Duodenal mucosa (tissue), 2 donors: ENCODE measurements at regions not wholly inside any gene's neighbourhood (a gene's known extent, or its start where the extent isn't known, plus 50 kb on each side); places are given as distances from the start of the nearest gene placed in this dataset.

Experiments used
- H3K27ac ChIP-seq: one replicate; pipeline ENCODE4 v1.7.0; 2013; ENCODE audit warnings: low read depth, low read length
- H3K27me3 ChIP-seq, 2 donors: one replicate each; pipeline ENCODE4 v1.7.0; 2013; ENCODE audit warnings: low read length in 2 of 2, control low read depth in 1 of 2; ENCODE audit not compliant: insufficient read depth in 2 of 2, control insufficient read depth in 1 of 2
- H3K36me3 ChIP-seq, 2 donors: one replicate each; pipeline ENCODE4 v1.7.0; 2013; ENCODE audit warnings: low read length in 2 of 2, control low read depth in 1 of 2; ENCODE audit not compliant: insufficient read depth in 2 of 2, control insufficient read depth in 1 of 2
- H3K4me1 ChIP-seq, 2 donors: one replicate each; pipeline ENCODE4 v1.7.0; 2013; ENCODE audit warnings: low read length in 2 of 2, control low read depth in 1 of 2; ENCODE audit not compliant: insufficient read depth in 2 of 2, control insufficient read depth in 1 of 2
- H3K4me3 ChIP-seq, 2 donors: one replicate each; pipeline ENCODE4 v1.7.0; 2013; ENCODE audit warnings: low read length in 2 of 2, low read depth in 1 of 2
- H3K9ac ChIP-seq, 2 donors: one replicate each; pipeline ENCODE4 v1.7.0; 2013; ENCODE audit warnings: low read length in 2 of 2, low read depth in 1 of 2
- H3K9me3 ChIP-seq, 2 donors: one replicate each; pipeline ENCODE4 v1.7.0; 2013; ENCODE audit warnings: low read length in 2 of 2, control low read depth in 1 of 2; ENCODE audit not compliant: control insufficient read depth in 1 of 2

- no peaks in the 10 kb centered on the region for H3K36me3 ChIP-seq
- no peak overlapping the region for H3K4me3 ChIP-seq
- H3K27ac ChIP-seq, result no peak overlapping the region
- no peaks in the 10 kb centered on the region for H3K4me1 ChIP-seq
- H3K27me3 ChIP-seq, result no peaks in the 10 kb centered on the region
- H3K9me3 ChIP-seq, result no peaks in the 10 kb centered on the region
- no peak overlapping the region for H3K9ac ChIP-seq
Measured at GRCh38 chr16:80120899-80121521, 419.8 kb upstream of the DYNLRB2 start.

DNA sequence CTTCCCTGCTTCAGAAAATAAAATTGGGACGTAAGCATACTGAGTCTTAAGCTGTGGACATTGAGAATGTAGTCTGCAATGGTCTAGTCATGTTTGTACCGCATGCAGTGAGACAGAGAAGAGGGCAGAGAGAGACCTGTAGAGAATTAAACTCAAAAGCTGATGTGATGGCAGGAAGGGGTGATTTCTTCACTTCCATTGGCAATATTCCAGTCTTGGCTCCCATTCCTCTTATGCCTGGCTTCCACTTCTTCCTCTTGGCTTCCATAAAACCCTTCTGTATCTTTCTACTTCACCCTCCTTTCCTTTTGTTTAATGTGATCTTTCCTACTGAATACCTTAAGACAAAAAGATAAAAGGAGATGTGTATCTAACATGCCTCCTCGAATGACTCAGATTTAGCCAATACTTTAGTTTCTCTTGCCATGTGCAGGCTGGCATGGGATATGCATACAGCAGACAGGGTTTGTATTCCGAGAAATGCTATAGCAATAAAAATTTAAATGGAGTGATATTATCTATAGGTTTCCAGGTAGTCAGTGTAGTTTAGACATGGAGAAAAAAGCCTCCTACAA, 423.1 kb upstream of the DYNLRB2 start:
- Histone ChIP-seq H3K9ac (no peak overlapping the region), H3K4me1 (no peaks in the 10 kb centered on the region), H3K9me3 (no peaks in the 10 kb centered on the region), H3K36me3 (no peaks in the 10 kb centered on the region), H3K27me3 (no peaks in the 10 kb centered on the region), H3K4me3 (no peak overlapping the region), H3K27ac (no peak overlapping the region)

DNA sequence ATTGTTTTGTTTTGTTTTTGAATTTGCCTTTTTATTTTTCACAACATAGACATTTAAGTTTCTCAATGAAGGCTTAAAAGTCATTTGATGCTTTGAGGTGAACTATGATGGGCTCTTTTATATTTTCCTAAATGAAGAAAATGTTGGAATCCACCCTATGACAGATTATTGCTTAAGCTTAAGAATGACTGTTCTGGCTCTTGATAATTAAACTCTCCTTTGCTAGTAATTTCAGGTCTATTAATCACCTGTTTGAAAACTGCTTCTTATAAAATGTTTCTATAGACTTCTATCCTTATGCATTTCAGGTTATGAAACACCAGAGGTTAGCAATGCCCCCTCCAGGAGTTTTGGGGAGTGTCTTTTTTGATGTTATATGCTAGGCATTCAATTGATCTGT, 424.1 kb upstream of the DYNLRB2 start:
- Histone ChIP-seq H3K9ac (no peak overlapping the region), H3K9me3 (no peaks in the 10 kb centered on the region), H3K36me3 (no peaks in the 10 kb centered on the region), H3K4me3 (no peak overlapping the region), H3K27me3 (no peaks in the 10 kb centered on the region), H3K4me1 (no peaks in the 10 kb centered on the region), H3K27ac (no peak overlapping the region)

DNA sequence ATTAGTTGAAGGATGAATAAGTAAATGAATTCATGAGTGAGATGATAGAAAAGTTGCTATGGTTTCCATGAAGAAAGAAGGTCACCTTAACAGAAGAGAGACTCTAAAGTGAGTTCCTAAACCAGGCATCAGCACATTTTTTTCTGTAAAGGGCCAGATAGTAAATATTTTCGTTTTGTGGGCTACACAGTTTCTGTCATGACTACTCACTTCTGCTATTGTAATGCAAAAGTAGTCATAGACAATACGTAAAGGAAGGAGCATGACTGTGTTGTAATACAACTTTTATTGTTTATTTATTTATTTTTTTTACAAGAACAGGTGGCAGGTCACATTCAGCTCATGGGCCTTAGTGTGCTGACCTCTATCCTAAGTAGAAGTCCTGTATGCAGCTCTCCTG, 426.1 kb upstream of the DYNLRB2 start:
- no peaks in the 10 kb centered on the region for H3K9me3 ChIP-seq
- no peak overlapping the region for H3K9ac ChIP-seq
- no peaks in the 10 kb centered on the region for H3K36me3 ChIP-seq
- H3K27ac ChIP-seq, result no peak overlapping the region
- no peak overlapping the region for H3K4me3 ChIP-seq
- H3K27me3 ChIP-seq, result no peaks in the 10 kb centered on the region
- H3K4me1 ChIP-seq, result no peaks in the 10 kb centered on the region

DNA sequence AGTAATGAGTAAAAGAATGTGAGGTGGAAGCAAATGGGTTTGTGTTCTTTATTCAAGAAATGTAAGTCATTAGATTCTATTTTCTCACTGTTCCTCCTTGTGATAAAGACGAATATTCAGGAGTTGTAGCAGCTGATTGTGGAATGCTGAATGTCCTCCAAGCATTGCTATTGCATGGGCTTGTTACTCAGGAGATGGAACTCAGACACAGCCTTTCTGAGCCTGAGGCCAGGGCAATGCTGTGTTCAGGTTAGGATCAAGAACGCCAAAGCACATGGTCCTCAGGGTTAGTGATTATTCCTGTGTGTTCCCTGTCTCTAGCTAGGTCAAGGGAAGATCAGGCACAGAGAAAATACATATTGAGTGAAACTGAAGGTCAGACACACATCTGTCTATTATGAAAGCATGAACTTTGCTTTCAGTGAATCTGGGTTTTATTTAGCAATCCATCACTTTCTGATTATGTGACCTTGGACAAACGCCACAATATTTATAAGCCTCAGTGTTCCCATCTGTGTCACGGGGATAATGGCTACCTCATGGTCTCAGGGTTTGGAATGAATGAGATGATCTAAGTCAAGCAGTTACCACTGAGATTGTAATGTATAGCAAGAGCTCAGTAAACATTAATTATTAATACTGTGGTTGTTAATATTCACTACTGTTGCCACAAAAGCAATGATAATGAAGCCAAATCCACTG, 426.8 kb upstream of the DYNLRB2 start:
- Histone ChIP-seq H3K9me3 (no peaks in the 10 kb centered on the region), H3K4me3 (no peak overlapping the region), H3K27me3 (no peaks in the 10 kb centered on the region), H3K4me1 (no peaks in the 10 kb centered on the region), H3K27ac (no peak overlapping the region), H3K9ac (no peak overlapping the region), H3K36me3 (no peaks in the 10 kb centered on the region)

DNA sequence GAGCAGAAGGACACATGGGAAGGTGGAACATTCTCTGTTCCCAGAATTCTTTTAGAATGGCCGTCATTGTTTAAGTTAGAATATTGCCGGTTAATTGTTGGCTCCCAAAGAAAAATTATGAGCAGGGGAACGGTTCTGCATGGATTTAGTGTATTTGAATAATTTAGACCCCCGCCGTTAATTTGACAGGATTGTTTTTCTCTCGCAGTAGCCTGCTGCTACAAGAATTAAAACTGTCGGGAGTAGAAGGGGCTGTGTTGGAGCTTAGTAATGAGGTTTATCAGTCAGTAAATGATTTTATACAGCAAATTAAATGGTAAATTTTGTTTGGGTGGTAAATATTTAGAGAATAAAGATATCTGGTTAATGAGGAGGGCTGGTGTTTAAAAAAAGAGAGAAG, 431.2 kb upstream of the DYNLRB2 start:
- H3K4me1 ChIP-seq, result no peaks in the 10 kb centered on the region
- no peak overlapping the region for H3K27ac ChIP-seq
- H3K9me3 ChIP-seq, result no peaks in the 10 kb centered on the region
- H3K36me3 ChIP-seq, result no peaks in the 10 kb centered on the region
- H3K4me3 ChIP-seq, result no peak overlapping the region
- no peaks in the 10 kb centered on the region for H3K27me3 ChIP-seq
- no peak overlapping the region for H3K9ac ChIP-seq

DNA sequence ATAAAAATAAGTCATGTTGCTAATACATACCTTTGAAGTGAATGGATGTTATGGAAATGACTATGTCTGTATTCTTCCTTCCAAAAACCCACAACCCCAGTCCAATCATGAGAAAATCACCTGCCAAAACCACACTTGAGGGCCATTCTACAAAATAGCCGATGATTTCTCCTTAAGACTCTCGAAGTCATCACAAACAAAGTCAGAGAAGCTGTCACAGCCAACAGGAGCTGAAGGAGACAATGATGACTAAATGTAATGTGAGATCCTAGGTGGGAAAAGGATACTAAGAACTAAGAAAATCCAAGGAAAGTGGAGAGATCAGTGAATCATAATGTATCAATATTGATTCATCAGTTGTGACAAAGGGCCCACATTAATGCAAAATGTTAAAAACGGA, 432.9 kb upstream of the DYNLRB2 start:
- Histone ChIP-seq H3K27me3 (no peaks in the 10 kb centered on the region), H3K36me3 (no peaks in the 10 kb centered on the region), H3K9ac (no peak overlapping the region), H3K4me1 (no peaks in the 10 kb centered on the region), H3K9me3 (no peaks in the 10 kb centered on the region), H3K27ac (no peak overlapping the region), H3K4me3 (no peak overlapping the region)

DNA sequence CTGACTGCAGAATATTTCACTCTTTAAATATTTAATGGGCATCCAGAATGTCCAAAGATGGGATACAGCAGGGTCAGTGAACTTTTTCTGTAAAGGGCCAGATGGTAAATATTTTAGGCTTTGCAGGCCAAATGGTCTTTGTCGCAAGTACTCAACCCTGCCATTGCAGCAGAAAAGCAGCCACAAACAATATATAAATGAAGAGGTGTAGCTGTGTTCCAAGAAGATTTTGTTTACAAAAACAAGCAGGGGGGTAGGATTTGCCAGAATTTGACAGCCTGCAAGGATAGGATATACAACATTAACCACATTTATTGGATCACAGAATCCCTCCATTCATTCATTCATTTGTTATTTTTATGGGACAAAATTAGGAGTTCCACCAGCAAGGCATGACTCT, 435.0 kb upstream of the DYNLRB2 start:
- Histone ChIP-seq H3K27ac (no peak overlapping the region), H3K4me1 (no peaks in the 10 kb centered on the region), H3K9ac (no peak overlapping the region)

DNA sequence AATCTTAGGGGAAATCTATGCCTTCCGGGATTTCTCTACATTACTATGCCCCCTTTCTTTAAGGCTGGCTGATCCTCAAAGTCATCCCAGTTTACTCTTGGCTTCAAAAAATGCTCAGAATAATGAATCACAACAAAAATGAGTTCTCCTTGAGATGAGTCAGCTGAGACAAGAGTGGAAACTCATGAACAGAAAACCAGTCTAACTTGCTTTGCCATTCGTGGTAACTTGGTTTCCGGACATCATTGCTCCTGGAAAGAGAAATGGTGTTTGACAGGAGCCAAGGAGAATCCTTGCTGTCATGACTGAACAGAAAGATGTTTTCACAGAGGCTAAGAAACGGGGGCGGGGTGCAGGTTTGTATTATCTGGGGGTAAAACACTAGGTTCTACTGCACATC, 435.6 kb upstream of the DYNLRB2 start:
- Histone ChIP-seq H3K27ac (no peak overlapping the region), H3K9me3 (no peaks in the 10 kb centered on the region), H3K4me1 (no peaks in the 10 kb centered on the region)

More for the DNA sequence above, 435.0 kb upstream of the DYNLRB2 start:
- Histone ChIP-seq H3K9me3 (no peaks in the 10 kb centered on the region), H3K27me3 (no peaks in the 10 kb centered on the region), H3K4me3 (no peak overlapping the region), H3K36me3 (no peaks in the 10 kb centered on the region)

GRCh38 chr16:80104401-80104800, 436.4 kb upstream of the DYNLRB2 start:
- no peaks in the 10 kb centered on the region for H3K4me1 ChIP-seq
- no peaks in the 10 kb centered on the region for H3K27me3 ChIP-seq
- no peaks in the 10 kb centered on the region for H3K36me3 ChIP-seq
- no peak overlapping the region for H3K9ac ChIP-seq
- no peak overlapping the region for H3K27ac ChIP-seq
- no peak overlapping the region for H3K4me3 ChIP-seq
- H3K9me3 ChIP-seq, result no peaks in the 10 kb centered on the region

More for the DNA sequence above, 435.6 kb upstream of the DYNLRB2 start:
- no peak overlapping the region for H3K4me3 ChIP-seq
- no peaks in the 10 kb centered on the region for H3K36me3 ChIP-seq
- H3K9ac ChIP-seq, result no peak overlapping the region
- H3K27me3 ChIP-seq, result no peaks in the 10 kb centered on the region
